ENCODE measurements at regions not wholly inside any gene's neighbourhood (a gene's known extent, or its start where the extent isn't known, plus 50 kb on each side); places are given as distances from the start of the nearest gene placed in this dataset.

GRCh38 chr2:215811409-215812345, 201.7 kb downstream of the MREG start:
- TF ChIP-seq CTCF (IDR thresholded peaks at IDR 0.05; ENCODE audit: low read length): no peak
- TF ChIP-seq EZH2 (IDR thresholded peaks at IDR 0.05; ENCODE audit: borderline replicate concordance, low read length): no peak
